HG02852 (cell line): ENCODE measurements at regions not wholly inside any gene's neighbourhood (a gene's known extent, or its start where the extent isn't known, plus 50 kb on each side); places are given as distances from the start of the nearest gene placed in this dataset.
"Not testable (repeated sequence)": the region's sequence is repeated elsewhere in the genome, so short reads cannot be mapped to it uniquely, and the experiment has no call there.

Source experiments
- ATAC-seq: cut with Tn5 transposase; IDR thresholded peaks from one replicate; pipeline ENCODE4 v1.9.1; 2021; ENCODE audit warnings: mild to moderate bottlenecking, moderate library complexity; ENCODE audit not compliant: unreplicated experiment

- ATAC-seq, result no peak
Observed at GRCh38 chr3:84666468-84666867, 292.3 kb upstream of the CADM2 start.

- no peak for ATAC-seq
Observed at GRCh38 chr3:84679211-84679610, 279.6 kb upstream of the CADM2 start.

- no peak for ATAC-seq
Observed at GRCh38 chr3:84680700-84681099, 278.1 kb upstream of the CADM2 start.

- no peak for ATAC-seq
Observed at GRCh38 chr3:84683493-84683892, 275.3 kb upstream of the CADM2 start.

- no peak for ATAC-seq
Observed at GRCh38 chr3:84685467-84685866, 273.3 kb upstream of the CADM2 start.

GRCh38 chr3:84692261-84692660 is 266.5 kb upstream of the CADM2 start:
- no peak for ATAC-seq

GRCh38 chr3:84710288-84710687 is 248.5 kb upstream of the CADM2 start:
- ATAC-seq, result not testable (repeated sequence)

GRCh38 chr3:84717894-84718293 is 240.9 kb upstream of the CADM2 start:
- no peak for ATAC-seq

- ATAC-seq, result no peak
Observed at GRCh38 chr3:84724877-84725276, 233.9 kb upstream of the CADM2 start.

GRCh38 chr3:84727616-84728015 is 231.2 kb upstream of the CADM2 start:
- no peak for ATAC-seq

- not testable (repeated sequence) for ATAC-seq
Observed at GRCh38 chr3:84734731-84735130, 224.1 kb upstream of the CADM2 start.

- ATAC-seq, result no peak
Observed at GRCh38 chr3:84738086-84738485, 220.7 kb upstream of the CADM2 start.

- no peak for ATAC-seq
Observed at GRCh38 chr3:84742915-84743425, 215.8 kb upstream of the CADM2 start.

GRCh38 chr3:84744130-84744529 is 214.7 kb upstream of the CADM2 start:
- ATAC-seq, result no peak

GRCh38 chr3:84755860-84756259 is 202.9 kb upstream of the CADM2 start:
- no peak for ATAC-seq

- ATAC-seq, result no peak
Observed at GRCh38 chr3:84759361-84759760, 199.4 kb upstream of the CADM2 start.

GRCh38 chr3:84772841-84773240 is 185.9 kb upstream of the CADM2 start:
- ATAC-seq, result no peak

GRCh38 chr3:84783281-84783680 is 175.5 kb upstream of the CADM2 start:
- ATAC-seq, result no peak

GRCh38 chr3:84789961-84790360 is 168.8 kb upstream of the CADM2 start:
- no peak for ATAC-seq

- no peak for ATAC-seq
Observed at GRCh38 chr3:84806958-84807357, 151.8 kb upstream of the CADM2 start.

GRCh38 chr3:84820126-84820525 is 138.7 kb upstream of the CADM2 start:
- no peak for ATAC-seq

- ATAC-seq, result no peak
Observed at GRCh38 chr3:84820906-84821305, 137.9 kb upstream of the CADM2 start.

GRCh38 chr3:84825817-84826216 is 133.0 kb upstream of the CADM2 start:
- no peak for ATAC-seq

- ATAC-seq, result no peak
Observed at GRCh38 chr3:84830476-84830875, 128.3 kb upstream of the CADM2 start.
